Kidney (tissue), 13 donors: ENCODE measurements at regions not wholly inside any gene's neighbourhood (a gene's known extent, or its start where the extent isn't known, plus 50 kb on each side); places are given as distances from the start of the nearest gene placed in this dataset.

Source experiments
- DNase-seq, 5 donors: peaks; one replicate each; pipeline ENCODE4 v3.0.0-alpha.2; 2013 to 2020
- FAIRE-seq: peaks from 2 replicates; lab custom pipeline; 2012; peaks lifted over from hg19 to GRCh38; lab: Jason Lieb, UNC
- H3K27ac ChIP-seq, 2 donors: one replicate each; pipeline ENCODE4 v1.7.0; 2013; ENCODE audit warnings: low read depth in 2 of 2, low read length in 2 of 2, inconsistent platforms in 1 of 2
- H3K27me3 ChIP-seq: one replicate; pipeline ENCODE4 v1.7.1; 2013; ENCODE audit warnings: low read length, inconsistent platforms; ENCODE audit not compliant: control insufficient read depth, insufficient read depth
- H3K36me3 ChIP-seq, 3 donors: one replicate each; pipeline versions ENCODE4 v1.7.0 to v1.7.1; 2013; ENCODE audit warnings: low read length in 3 of 3, control low read depth in 1 of 3, inconsistent platforms in 1 of 3; ENCODE audit not compliant: insufficient read depth in 3 of 3, control insufficient read depth in 2 of 3
- H3K4me1 ChIP-seq, 3 donors: one replicate each; pipeline versions ENCODE4 v1.7.0 to v1.7.1; 2013; ENCODE audit warnings: low read length in 3 of 3, inconsistent platforms in 1 of 3, low read depth in 1 of 3; ENCODE audit not compliant: control insufficient read depth in 2 of 3, insufficient read depth in 2 of 3
- H3K4me3 ChIP-seq, 3 donors: one replicate each; pipeline versions ENCODE4 v1.7.0 to v1.8.1; 2013; ENCODE audit warnings: low read length in 3 of 3, control low read depth in 1 of 3, inconsistent platforms in 1 of 3
- H3K9ac ChIP-seq, 3 donors: one replicate each; pipeline versions ENCODE4 v1.7.0 to v1.7.1; 2013; ENCODE audit warnings: low read length in 3 of 3, control low read depth in 1 of 3, inconsistent platforms in 1 of 3
- H3K9me3 ChIP-seq, 3 donors: one replicate each; pipeline versions ENCODE4 v1.7.0 to v1.7.1; 2013; ENCODE audit warnings: low read length in 3 of 3, control low read depth in 1 of 3, inconsistent platforms in 1 of 3; ENCODE audit not compliant: control insufficient read depth in 2 of 3, insufficient read depth in 1 of 3
- intact Hi-C: fragments of 100-400 bp; cut with DNase I; formaldehyde crosslinking; loops from one replicate; pipeline ENCODE4 v1.11.1; 2022
- TF ChIP-seq, protein P1 (sequence below): IDR thresholded peaks from 3 replicates; pipeline ENCODE4 v1.5.1; 2012; ENCODE audit warnings: mild to moderate bottlenecking, moderate library complexity, borderline replicate concordance; ENCODE audit not compliant: insufficient read depth; ENCODE audit errors: extremely low read depth
- donor health status: control.
- donor health status: control.
- donor health status: control.
- donor health status: control.
- donor health status: control.
- donor health status: DM: yes; HTN: yes; CAD: no.
- donor health status: Normal renal cell carcinoma (clear cell type).

GRCh38 chr18:27608174-27608573 is 423.1 kb upstream of the CHST9 start:
- FAIRE-seq (no peak), DNase-seq (no peak)
- Histone ChIP-seq H3K36me3 (no peaks in the 10 kb centered on the region), H3K9ac (no peak overlapping the region), H3K4me1 (no peaks in the 10 kb centered on the region), H3K4me3 (no peak overlapping the region), H3K27me3 (no peaks in the 10 kb centered on the region), H3K9me3 (no peaks in the 10 kb centered on the region), H3K27ac (no peak overlapping the region)
- TF ChIP-seq, protein P1, sequence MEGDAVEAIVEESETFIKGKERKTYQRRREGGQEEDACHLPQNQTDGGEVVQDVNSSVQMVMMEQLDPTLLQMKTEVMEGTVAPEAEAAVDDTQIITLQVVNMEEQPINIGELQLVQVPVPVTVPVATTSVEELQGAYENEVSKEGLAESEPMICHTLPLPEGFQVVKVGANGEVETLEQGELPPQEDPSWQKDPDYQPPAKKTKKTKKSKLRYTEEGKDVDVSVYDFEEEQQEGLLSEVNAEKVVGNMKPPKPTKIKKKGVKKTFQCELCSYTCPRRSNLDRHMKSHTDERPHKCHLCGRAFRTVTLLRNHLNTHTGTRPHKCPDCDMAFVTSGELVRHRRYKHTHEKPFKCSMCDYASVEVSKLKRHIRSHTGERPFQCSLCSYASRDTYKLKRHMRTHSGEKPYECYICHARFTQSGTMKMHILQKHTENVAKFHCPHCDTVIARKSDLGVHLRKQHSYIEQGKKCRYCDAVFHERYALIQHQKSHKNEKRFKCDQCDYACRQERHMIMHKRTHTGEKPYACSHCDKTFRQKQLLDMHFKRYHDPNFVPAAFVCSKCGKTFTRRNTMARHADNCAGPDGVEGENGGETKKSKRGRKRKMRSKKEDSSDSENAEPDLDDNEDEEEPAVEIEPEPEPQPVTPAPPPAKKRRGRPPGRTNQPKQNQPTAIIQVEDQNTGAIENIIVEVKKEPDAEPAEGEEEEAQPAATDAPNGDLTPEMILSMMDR = no peak
- intact Hi-C loops = no loop called here

DNA sequence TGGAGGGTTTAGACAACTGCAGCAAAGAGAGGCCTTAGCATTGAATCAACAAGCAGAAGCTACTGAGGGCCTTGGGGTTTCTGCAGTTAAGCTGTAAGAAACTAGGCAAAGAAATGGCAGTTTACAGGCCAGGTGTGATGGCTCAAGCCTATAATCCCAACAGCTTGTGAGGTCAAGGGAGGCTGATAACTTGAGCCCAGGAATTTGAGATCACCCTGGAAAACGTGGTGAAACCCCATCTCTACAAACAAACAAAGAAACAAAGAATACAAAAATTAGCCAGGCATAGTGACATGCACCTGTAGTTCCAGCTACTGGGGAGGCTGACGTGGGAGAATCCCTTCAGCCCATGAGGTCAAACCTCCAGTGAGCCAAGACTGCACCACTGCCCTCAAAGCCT is 421.6 kb upstream of the CHST9 start:
- DNase-seq = peak in 4 of 5 donors; percentile 64 to 86 (median 75)
- FAIRE-seq = no peak
- intact Hi-C loops = no loop called here

DNA sequence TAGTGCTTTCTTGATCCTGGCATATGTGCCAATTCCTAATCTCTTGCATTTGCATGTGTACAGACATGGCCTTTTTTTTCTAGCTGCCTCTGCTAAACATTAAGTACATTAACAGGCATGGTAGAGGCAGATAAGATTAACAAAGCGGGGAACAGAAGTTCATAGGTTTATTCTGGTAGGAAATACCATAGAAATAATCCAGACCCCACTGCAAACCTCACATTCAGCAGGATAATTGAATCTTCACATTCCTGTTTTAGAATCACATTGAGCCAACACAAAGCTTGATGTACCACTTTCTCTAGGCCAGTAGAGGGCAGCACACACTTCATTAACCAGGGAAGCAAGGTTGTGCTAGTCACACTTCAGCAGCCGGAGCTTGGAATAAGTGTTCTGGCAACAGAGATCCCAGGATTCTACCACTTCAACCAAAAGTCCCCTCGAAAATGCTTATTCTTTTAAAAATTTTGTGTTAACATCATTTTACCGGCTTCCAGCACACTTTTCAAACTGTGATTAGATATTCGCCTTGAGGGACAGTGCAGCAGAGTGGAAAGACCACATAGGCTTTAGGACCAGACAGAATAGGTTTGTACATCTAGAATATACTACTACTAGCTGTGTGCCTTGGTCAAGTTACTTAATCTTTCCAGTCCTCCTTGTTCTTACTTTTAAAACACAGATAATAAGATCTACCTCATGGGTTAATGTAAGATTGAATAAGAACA is 420.2 kb upstream of the CHST9 start:
- Histone ChIP-seq H3K4me1 (no peaks in the 10 kb centered on the region), H3K36me3 (no peaks in the 10 kb centered on the region), H3K27ac (no peak overlapping the region), H3K4me3 (no peak overlapping the region), H3K27me3 (no peaks in the 10 kb centered on the region), H3K9ac (no peak overlapping the region), H3K9me3 (no peaks in the 10 kb centered on the region)
- FAIRE-seq (peak; percentile 83), DNase-seq (peak in 4 of 5 donors; percentile 69 to 95 (median 86))
- TF ChIP-seq, protein P1 = peak; percentile 73
- intact Hi-C loops = no loop called here

More for the DNA sequence above, 421.6 kb upstream of the CHST9 start:
- TF ChIP-seq, protein P1 = no peak
- H3K27ac ChIP-seq = no peak overlapping the region
- H3K9ac ChIP-seq = no peak overlapping the region
- H3K4me3 ChIP-seq = no peak overlapping the region
- H3K9me3 ChIP-seq = no peaks in the 10 kb centered on the region
- H3K27me3 ChIP-seq = no peaks in the 10 kb centered on the region
- no peaks in the 10 kb centered on the region for H3K4me1 ChIP-seq
- no peaks in the 10 kb centered on the region for H3K36me3 ChIP-seq
